HL-60 (cell line): ENCODE measurements at regions not wholly inside any gene's neighbourhood (a gene's known extent, or its start where the extent isn't known, plus 50 kb on each side); places are given as distances from the start of the nearest gene placed in this dataset.

Source experiments
- DNase-seq, 2 experiments: peaks; one replicate each; pipeline ENCODE4 v3.0.0-alpha.2; 2010 to 2020; ENCODE audit warnings: low read depth in 1 of 2, low spot score in 1 of 2
- H3K27ac ChIP-seq: fragments of 250-450 bp; sonication (Bioruptor Pico); replicated peaks from 2 replicates; pipeline ENCODE4 v1.5.1; 2020; ENCODE audit warnings: mild to moderate bottlenecking, moderate library complexity
- H3K27me3 ChIP-seq: fragments of 250-450 bp; sonication (Bioruptor Pico); 2 replicates; pipeline ENCODE4 v1.5.1; 2021; ENCODE audit warnings: mild to moderate bottlenecking, moderate library complexity; ENCODE audit not compliant: insufficient read depth, poor library complexity, severe bottlenecking
- H3K4me3 ChIP-seq: replicated peaks from 2 replicates; pipeline ENCODE4 v1.5.1; 2011; ENCODE audit warnings: mild to moderate bottlenecking, control low read depth, low read length; ENCODE audit not compliant: insufficient read depth
- GABPA ChIP-seq: IDR thresholded peaks from 2 replicates; pipeline ENCODE4 v1.6.1; 2012; ENCODE audit warnings: low read depth
- POLR2AphosphoS5 ChIP-seq: IDR thresholded peaks from 2 replicates; pipeline ENCODE4 v1.6.1; 2012; ENCODE audit warnings: low read depth
- SPI1 ChIP-seq: IDR thresholded peaks from 2 replicates; pipeline ENCODE4 v1.6.1; 2012; ENCODE audit warnings: low read depth, mild to moderate bottlenecking, borderline replicate concordance
- TF ChIP-seq, protein P1 (sequence below): IDR thresholded peaks from 2 replicates; pipeline ENCODE4 v1.6.1; 2012; ENCODE audit warnings: low read depth; ENCODE audit not compliant: insufficient replicate concordance
- TF ChIP-seq, protein P2 (sequence below): IDR thresholded peaks from one replicate; pipeline ENCODE4 v1.5.1; 2011; ENCODE audit warnings: low read length, control low read depth, inconsistent platforms; ENCODE audit not compliant: insufficient read depth

DNA sequence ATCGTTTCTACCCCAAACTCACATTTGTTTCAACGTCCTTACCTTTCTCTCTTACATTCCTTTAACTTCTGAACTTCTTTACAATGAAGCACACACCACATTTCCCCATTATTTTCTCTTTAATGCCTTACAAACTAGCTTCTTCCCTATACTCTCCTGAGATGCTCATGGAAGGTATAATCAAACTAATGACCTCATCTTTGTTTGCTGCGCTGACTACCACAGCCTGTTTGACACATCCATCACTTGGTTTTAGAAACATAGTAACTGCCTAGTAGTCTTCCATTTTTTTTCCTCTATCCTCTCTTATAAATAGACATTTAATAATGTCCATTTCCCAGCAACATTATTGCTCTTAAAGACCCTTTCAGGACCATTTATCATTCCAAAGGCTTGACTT, 230.5 kb upstream of the LRTM1 start:
- Histone ChIP-seq H3K27me3 (no peaks in the 10 kb centered on the region), H3K4me3 (no peak overlapping the region), H3K27ac (no peak overlapping the region)
- no peak for DNase-seq
- TF ChIP-seq SPI1, result no peak
- TF ChIP-seq POLR2AphosphoS5, result no peak
- TF ChIP-seq GABPA, result no peak
- TF ChIP-seq, protein P1, sequence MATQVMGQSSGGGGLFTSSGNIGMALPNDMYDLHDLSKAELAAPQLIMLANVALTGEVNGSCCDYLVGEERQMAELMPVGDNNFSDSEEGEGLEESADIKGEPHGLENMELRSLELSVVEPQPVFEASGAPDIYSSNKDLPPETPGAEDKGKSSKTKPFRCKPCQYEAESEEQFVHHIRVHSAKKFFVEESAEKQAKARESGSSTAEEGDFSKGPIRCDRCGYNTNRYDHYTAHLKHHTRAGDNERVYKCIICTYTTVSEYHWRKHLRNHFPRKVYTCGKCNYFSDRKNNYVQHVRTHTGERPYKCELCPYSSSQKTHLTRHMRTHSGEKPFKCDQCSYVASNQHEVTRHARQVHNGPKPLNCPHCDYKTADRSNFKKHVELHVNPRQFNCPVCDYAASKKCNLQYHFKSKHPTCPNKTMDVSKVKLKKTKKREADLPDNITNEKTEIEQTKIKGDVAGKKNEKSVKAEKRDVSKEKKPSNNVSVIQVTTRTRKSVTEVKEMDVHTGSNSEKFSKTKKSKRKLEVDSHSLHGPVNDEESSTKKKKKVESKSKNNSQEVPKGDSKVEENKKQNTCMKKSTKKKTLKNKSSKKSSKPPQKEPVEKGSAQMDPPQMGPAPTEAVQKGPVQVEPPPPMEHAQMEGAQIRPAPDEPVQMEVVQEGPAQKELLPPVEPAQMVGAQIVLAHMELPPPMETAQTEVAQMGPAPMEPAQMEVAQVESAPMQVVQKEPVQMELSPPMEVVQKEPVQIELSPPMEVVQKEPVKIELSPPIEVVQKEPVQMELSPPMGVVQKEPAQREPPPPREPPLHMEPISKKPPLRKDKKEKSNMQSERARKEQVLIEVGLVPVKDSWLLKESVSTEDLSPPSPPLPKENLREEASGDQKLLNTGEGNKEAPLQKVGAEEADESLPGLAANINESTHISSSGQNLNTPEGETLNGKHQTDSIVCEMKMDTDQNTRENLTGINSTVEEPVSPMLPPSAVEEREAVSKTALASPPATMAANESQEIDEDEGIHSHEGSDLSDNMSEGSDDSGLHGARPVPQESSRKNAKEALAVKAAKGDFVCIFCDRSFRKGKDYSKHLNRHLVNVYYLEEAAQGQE, result no peak
- TF ChIP-seq, protein P2, sequence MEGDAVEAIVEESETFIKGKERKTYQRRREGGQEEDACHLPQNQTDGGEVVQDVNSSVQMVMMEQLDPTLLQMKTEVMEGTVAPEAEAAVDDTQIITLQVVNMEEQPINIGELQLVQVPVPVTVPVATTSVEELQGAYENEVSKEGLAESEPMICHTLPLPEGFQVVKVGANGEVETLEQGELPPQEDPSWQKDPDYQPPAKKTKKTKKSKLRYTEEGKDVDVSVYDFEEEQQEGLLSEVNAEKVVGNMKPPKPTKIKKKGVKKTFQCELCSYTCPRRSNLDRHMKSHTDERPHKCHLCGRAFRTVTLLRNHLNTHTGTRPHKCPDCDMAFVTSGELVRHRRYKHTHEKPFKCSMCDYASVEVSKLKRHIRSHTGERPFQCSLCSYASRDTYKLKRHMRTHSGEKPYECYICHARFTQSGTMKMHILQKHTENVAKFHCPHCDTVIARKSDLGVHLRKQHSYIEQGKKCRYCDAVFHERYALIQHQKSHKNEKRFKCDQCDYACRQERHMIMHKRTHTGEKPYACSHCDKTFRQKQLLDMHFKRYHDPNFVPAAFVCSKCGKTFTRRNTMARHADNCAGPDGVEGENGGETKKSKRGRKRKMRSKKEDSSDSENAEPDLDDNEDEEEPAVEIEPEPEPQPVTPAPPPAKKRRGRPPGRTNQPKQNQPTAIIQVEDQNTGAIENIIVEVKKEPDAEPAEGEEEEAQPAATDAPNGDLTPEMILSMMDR, result no peak

DNA sequence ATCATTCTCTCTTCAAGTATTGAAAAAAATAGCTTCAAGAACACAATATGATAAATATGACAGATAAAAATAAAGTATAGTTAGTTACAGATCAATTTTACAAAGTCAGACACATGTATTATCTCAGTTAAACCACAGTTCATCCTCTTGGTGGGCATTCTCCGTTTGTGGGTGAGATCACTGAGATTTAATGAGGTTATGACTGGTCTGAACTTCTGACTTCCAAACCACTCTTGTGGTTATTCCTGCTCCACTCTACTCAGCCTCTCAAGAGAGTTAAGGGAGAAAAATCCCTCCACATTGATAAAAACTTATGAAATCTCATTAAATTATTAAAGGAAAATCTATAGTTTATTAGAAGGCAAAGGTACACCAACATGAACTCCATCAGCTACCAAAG, 229.9 kb upstream of the LRTM1 start:
- DNase-seq, result no peak

DNA sequence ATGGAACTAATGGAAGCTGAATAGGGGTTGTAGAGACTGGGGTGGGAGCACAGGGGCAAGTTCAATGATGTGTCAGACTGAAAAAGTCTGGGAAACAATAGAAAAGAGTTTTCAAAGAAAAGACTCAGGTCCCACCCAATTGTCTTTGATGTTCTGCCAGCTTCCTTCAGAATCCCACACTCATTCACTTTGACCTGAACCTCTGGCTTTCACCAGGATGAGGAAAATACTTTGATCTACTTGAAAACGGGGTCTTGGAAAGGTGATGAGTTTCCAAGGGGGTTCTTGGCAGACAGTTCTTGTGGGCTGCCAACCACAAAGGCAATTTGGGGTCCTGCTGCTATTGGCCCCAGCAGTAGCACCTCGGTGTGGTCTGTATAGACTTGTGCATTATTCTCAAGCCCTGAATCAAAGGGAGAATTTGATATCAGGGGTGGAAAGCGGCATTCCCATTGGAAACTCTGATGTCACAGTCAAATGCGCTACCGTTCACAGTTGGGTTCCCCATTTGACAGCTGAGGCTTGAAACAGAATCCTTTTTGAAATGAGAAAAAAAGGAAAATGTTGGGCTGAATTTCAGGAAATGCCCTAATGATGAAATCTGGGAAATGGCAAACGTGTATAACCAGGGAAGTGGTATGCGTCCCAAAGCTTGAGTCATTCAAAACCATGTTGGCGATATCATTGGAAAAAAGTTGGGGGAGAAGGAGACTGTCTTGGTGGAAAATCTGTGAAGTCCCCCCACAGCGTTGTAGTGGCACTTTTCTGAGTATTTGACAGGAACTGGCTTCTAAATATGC, 229.2 kb upstream of the LRTM1 start:
- no peak for DNase-seq
- TF ChIP-seq SPI1, result no peak
- TF ChIP-seq GABPA, result no peak
- TF ChIP-seq, protein P2, result no peak
- TF ChIP-seq, protein P1, result no peak
- no peak for TF ChIP-seq POLR2AphosphoS5
- H3K27me3 ChIP-seq, result no peaks in the 10 kb centered on the region
- H3K4me3 ChIP-seq, result no peak overlapping the region
- no peak overlapping the region for H3K27ac ChIP-seq

More for the DNA sequence above, 229.9 kb upstream of the LRTM1 start:
- Histone ChIP-seq H3K4me3 (no peak overlapping the region), H3K27ac (no peak overlapping the region), H3K27me3 (no peaks in the 10 kb centered on the region)
- no peak for TF ChIP-seq GABPA

DNA sequence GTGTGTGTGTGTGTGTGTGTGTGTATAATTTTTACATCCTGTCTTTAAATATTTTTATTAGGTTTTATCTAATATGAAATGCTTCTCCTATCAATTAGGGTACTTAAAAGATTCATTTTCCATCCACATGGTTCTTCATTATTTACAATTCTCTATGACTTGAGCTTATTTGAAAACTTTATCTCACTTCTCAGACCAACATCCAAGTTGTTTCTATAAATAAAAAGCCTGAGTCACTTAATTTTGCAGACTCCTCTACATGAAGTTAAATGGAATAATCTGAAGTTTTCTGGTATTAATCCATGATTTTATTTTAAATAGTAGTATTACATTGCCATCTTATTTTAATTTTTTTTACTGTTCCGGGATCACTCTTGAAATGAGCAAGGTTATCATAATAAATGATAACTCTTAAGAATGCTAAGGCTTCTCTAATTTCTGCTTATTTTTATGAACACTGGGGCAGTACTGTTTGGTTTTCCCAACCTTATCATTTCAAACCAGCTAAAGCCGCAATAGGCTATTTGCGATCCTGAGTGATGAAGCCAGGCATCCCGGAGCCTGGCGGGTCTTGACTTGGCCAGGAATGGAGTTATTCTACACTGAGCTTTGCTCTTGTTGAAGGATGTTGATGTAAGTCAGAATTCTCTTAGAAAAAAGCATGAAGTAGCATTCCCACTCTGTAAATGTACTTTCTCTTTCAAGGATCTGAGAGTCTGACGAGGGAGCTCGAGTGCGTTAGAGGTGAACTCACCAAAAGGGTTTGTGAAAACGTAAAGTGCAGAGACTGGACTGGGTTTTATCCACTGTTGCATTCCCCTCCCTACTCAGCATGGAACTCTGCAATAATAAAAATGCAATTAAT, 220.2 kb upstream of the LRTM1 start:
- no peak overlapping the region for H3K4me3 ChIP-seq
- H3K27me3 ChIP-seq, result no peaks in the 10 kb centered on the region
- no peak overlapping the region for H3K27ac ChIP-seq
- DNase-seq, result no peak
- TF ChIP-seq SPI1 (no peak), GABPA (no peak), POLR2AphosphoS5 (no peak)
- TF ChIP-seq, protein P1, result no peak
- TF ChIP-seq, protein P2, result no peak
